Islet precursor cell (in vitro differentiated cells): ENCODE measurements at regions not wholly inside any gene's neighbourhood (a gene's known extent, or its start where the extent isn't known, plus 50 kb on each side); places are given as distances from the start of the nearest gene placed in this dataset.
"Not testable (repeated sequence)": the region's sequence is repeated elsewhere in the genome, so short reads cannot be mapped to it uniquely, and the experiment has no call there.

Source experiments
- DNase-seq: peaks from one replicate; pipeline ENCODE4 v3.0.0-alpha.2; 2018

GRCh38 chr1:47491341-47491753 is 53.5 kb downstream of the FOXD2 start:
- peak; percentile 69 for DNase-seq

DNA sequence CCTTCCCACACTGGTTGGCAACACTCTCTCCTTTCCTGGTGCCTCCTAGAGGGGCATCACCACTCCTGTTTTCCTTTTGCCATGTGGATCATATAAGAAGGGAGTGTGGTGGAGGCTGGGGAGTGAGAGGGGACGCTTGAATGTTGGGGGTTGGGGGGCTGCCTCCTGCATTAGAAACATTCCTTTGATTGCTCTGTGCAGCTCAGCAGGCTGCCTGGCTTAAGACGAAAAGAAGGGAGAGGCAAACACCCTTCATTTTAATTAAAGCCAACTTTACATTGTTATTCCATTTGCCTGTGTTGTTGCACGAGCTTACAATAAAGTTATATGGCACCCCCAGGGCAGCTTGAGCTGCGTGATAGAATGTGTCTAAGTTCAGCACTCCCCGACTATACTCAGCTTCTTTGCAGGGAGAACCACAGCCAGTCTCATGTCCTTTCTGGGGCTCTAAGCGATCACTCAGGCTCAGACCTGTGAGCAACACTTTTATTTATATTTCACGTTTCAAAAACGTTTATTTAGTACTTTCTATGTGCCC is 57.4 kb downstream of the FOXD2 start:
- no peak for DNase-seq

DNA sequence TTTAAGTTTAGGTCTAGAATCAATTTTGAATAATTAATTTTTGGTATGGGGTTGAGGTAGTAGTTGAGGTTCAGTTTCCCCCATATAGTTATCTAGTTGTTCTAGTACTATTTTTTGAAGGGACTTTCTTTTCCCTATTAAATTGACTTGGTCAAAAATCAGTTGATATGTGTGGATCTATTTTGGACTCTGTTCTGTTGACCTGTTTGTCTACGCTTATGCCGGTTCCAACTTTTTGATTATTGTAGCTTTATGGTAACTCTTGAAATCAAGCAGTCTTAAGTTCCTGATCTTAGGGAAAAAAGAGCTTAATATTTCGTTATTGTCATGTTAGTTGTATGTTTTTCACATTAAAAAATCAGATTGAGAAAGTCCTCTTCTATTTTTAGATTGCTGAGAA is 60.7 kb downstream of the FOXD2 start:
- DNase-seq, result no peak

DNA sequence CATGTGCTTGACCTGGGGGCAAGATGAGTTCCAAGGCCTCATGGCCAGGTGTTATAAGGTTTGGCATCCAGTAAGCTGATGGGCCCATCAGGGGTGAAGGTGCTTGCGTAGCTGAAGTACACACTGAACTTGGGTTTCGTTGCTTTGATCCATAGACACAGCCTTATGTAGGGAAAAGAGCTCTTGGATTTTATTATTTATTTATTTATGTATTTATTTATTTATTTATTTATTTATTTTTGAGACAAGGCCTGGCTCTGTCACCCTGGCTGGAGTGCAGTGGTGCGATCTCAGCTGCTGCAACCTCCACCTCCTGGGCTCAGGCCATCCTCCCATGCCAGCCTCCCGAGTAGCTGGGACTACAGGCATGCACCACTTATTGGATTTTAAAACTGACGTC is 63.2 kb downstream of the FOXD2 start:
- DNase-seq, result no peak

- DNase-seq, result no peak
Observed at GRCh38 chr1:47502746-47503370, 65.0 kb downstream of the FOXD2 start.

GRCh38 chr1:47504840-47505239 is 67.0 kb downstream of the FOXD2 start:
- not testable (repeated sequence) for DNase-seq

- DNase-seq, result no peak
Observed at GRCh38 chr1:47505267-47505666, 67.4 kb downstream of the FOXD2 start.

DNA sequence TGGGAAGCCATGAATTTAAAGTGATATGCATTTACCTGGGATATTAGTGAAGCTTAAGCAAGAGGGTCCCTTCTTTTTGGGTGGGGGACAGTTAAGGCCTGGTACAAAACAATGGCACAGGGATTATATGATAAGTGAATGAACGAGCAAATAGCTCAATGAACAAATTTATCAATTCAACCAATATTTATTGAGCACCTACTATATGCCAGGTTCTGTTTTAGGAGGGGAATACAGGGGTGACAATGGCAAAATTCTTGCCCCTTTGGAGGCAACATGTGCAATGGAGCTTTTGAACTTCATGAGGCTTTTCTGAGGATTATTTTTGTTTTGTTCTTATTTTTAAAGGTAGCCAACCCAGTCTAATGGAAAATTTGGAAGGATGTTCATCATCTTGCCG is 68.2 kb downstream of the FOXD2 start:
- DNase-seq, result no peak

- DNase-seq, result no peak
Observed at GRCh38 chr1:47507144-47507543, 69.3 kb downstream of the FOXD2 start.

DNA sequence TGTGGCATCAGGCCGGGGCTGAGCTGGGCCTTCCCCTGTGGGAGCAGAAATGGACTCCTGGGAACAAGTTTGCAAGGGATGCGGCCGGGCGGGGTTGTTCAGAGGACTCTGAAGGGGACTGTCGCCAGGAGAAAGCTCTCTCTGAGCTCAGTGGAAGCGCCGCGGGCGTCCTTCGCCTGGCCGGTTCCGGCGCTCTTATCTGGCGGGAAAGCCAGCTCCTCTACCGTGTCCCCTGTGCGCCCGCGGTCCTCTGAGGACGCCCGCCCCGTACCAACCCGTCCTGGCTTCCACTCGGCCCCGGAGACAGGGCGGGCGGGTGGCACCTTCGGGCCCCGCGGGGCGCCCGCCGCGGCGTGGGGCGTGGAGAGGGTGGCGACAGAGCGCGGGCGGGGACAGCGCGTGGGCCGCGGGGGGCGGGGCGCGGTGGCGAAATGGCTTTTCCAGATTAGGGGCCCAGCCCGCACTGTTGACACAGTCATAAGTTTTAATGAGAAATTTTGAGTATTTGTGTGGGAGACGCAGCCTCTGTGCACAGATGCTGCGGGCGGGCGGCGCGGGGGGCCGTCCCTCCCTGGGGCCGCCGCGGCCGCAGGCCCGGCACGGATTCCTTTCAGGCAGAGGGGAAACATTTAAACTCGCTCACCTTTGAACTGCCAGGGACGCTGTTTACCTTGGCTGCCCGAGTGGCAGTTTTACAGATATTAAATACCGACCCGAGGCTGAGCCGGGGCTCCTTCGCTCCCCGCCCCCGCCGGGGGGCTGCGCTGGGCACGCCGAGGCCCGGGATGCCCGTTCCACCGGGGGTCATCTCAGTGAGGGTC is 70.2 kb downstream of the FOXD2 start:
- peak; percentile 75 for DNase-seq

GRCh38 chr1:47508702-47509431 is 71.0 kb downstream of the FOXD2 start:
- no peak for DNase-seq

DNA sequence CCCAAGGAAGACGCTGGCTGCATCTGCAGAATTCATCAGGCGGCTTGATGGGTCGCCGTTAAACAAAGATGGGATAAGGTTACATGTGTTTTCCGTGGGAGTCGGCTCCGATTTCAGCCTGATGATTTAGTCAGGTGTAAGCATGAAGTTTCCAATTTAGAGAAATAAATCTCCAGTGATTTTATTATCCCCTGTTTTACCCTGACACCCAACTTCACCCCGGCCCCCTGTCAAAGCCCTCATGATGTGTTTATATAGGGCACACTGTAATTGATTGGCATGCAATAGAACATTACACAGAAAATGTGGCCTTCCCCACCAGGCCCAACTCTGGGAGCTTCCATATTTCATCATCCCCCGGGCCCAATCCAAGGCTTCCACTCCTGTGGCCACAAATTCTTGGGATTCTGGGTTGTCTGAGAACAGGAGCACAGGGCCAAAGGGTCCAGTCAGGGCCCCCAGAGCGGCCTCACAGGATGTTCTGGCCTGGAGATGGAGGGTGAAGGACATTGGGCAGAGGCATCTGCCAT is 72.5 kb downstream of the FOXD2 start:
- no peak for DNase-seq

GRCh38 chr1:47511825-47512224 is 74.0 kb downstream of the FOXD2 start:
- DNase-seq, result no peak

DNA sequence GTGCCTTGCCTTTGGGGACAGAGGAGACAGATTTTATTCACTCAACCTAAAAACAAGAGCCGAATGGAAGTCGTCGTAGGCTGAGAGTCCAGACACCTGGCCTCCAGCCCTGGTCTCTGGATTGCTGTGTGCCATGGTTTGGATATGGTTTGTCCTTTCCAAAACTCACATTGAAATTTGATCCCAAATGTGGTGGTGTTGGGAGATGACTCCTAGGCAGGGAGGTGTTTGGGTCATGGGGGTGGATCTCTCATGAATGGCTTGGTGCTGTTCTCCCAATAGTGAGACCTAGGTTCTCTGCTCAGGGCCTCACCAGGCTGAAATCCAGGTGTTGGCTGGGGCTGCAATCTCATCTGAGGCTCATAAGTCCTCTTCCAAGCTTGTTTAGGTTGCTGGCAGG is 75.5 kb downstream of the FOXD2 start:
- no peak for DNase-seq

DNA sequence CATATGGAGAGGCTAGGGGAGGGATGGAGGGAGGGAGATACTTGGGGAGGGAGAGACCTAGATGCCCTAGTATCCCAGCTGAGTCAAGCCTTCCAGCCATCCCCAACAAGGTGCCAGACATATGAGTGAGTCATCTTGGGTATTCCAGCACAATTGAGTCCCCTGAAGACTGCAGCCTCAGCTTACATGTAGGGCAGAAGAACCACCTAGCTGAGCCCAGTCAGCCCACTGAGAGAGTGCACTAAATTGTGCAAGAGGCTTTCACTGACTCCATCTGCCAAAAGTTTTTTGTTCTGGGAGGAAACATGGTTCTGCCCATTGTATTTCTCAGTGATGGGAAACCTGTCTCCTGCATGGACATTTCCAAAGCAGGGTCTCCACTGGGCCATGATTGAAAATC is 76.4 kb downstream of the FOXD2 start:
- no peak for DNase-seq

- no peak for DNase-seq
Observed at GRCh38 chr1:47515164-47515789, 77.4 kb downstream of the FOXD2 start.

DNA sequence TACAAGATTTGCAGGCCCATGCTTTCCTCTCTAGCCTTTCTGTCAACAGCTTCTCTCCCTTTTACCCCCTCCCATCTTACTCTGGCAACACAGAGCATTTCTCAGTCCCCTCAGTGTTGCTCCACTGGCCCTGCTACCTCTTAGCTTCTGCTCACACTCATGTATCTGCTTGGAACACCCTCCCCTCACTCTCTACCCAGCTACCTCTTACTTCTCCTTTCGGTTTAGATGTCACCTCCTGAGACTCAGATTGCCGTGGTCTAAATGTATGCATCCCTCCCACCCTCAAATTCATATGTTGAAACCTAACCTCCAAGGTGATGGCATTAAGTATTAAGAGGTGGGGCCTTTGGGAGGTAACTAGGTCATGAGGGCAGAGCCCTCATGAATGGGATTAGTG is 80.1 kb downstream of the FOXD2 start:
- DNase-seq, result no peak

- no peak for DNase-seq
Observed at GRCh38 chr1:47519491-47519890, 81.6 kb downstream of the FOXD2 start.

- no peak for DNase-seq
Observed at GRCh38 chr1:47519971-47520370, 82.1 kb downstream of the FOXD2 start.

GRCh38 chr1:47521034-47521881 is 83.4 kb downstream of the FOXD2 start:
- DNase-seq, result no peak

DNA sequence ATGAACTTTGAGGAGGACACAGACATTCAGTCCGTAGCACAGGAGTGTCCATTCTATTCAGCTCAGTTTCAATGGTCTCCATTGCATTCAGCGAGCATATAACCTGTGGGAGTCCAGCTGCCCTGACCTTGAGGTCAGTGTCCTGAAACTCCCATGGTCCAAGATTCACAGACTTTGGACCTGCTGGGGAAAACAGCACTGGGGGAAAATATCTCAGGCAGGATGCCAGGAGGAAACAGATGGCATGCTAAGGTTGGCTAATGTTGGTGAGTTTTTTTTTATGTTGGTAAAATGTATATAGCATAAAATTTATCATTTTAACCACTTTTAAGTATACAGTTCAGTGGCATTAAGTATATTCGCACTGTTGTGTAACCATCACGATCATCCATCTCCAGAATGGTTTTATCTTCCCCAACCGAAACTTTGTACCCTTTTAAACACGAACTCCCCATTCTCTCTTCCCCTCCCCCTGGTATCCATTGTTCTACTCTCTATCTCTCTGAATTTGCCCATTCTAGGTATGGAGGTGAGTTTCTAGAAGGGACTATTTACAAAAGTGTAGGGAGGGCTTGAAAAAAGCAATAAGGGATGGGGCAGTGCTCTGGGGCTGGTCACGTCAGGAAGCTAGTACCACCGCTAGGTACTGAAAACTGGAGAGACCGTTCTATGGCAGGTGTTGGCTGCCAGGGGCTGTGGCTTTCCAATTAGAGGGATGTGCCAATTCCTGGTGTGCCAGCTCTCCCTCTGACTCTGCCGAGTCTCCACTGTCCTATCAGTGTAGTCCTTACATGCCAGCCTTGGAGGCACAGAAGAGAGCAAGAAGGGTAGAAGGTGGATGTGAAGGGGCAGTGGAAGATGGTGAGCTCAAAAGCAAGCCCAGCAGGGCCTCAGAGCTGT is 85.3 kb downstream of the FOXD2 start:
- DNase-seq, result no peak
